ENCODE measurements at regions not wholly inside any gene's neighbourhood (a gene's known extent, or its start where the extent isn't known, plus 50 kb on each side); places are given as distances from the start of the nearest gene placed in this dataset.

DNA sequence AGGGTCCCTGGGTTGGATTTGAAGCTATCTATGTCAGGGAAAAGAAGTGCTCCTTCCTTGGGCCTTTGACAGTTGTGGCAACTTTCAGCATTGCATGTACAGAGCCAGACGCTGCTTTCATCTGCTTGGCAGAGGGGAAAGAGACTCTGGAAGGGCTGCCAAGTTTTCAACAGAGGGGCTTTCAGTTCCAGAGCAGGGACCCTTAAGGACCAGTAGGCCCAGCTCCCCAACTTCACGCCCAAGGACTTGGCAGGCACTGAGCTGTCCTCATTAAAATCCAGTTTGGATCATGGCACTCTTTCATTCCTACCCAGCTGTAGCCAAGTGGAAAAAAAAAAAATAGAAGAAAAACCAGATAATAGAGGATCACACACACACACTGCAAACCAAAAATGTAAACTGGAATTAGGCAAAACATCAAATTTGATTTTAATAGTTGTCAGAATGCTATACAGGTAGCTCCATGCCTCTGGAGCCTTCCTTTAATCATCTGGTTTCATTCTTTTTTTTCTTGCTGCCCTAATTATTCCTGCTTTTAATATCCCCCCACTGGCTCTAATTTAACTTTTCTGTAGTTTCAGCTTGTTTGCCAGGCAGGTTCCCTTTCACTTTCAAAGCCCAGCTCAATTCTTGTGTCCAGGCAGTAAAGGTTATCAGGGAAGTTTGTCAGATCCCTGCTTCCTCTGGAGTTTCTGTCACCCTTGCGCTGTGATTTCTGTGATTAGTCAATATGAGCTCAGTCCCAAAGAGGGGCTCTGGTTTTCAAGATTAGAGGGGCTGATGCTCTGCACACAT, 702.6 kb upstream of the CDH8 start:
- TF ChIP-seq, protein P1, sequence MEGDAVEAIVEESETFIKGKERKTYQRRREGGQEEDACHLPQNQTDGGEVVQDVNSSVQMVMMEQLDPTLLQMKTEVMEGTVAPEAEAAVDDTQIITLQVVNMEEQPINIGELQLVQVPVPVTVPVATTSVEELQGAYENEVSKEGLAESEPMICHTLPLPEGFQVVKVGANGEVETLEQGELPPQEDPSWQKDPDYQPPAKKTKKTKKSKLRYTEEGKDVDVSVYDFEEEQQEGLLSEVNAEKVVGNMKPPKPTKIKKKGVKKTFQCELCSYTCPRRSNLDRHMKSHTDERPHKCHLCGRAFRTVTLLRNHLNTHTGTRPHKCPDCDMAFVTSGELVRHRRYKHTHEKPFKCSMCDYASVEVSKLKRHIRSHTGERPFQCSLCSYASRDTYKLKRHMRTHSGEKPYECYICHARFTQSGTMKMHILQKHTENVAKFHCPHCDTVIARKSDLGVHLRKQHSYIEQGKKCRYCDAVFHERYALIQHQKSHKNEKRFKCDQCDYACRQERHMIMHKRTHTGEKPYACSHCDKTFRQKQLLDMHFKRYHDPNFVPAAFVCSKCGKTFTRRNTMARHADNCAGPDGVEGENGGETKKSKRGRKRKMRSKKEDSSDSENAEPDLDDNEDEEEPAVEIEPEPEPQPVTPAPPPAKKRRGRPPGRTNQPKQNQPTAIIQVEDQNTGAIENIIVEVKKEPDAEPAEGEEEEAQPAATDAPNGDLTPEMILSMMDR (conservative IDR thresholded peaks at IDR 0.05) = no peak
- no peak for TF ChIP-seq ZFX (IDR thresholded peaks at IDR 0.05)

Measured in C4-2B (cell line).